Astrocyte (in vitro differentiated cells and primary cell): ENCODE measurements at regions not wholly inside any gene's neighbourhood (a gene's known extent, or its start where the extent isn't known, plus 50 kb on each side); places are given as distances from the start of the nearest gene placed in this dataset.

Experiments used
- EZH2 ChIP-seq: IDR thresholded peaks from 2 replicates; pipeline ENCODE4 v1.6.1; 2012; ENCODE audit warnings: mild to moderate bottlenecking, low read length, inconsistent platforms; ENCODE audit not compliant: insufficient read depth
- TF ChIP-seq, protein P1 (sequence below): IDR thresholded peaks from 2 replicates; pipeline ENCODE4 v1.5.1; 2011; ENCODE audit warnings: low read depth, mild to moderate bottlenecking, inconsistent platforms, low read length, moderate library complexity; ENCODE audit not compliant: insufficient read depth

DNA sequence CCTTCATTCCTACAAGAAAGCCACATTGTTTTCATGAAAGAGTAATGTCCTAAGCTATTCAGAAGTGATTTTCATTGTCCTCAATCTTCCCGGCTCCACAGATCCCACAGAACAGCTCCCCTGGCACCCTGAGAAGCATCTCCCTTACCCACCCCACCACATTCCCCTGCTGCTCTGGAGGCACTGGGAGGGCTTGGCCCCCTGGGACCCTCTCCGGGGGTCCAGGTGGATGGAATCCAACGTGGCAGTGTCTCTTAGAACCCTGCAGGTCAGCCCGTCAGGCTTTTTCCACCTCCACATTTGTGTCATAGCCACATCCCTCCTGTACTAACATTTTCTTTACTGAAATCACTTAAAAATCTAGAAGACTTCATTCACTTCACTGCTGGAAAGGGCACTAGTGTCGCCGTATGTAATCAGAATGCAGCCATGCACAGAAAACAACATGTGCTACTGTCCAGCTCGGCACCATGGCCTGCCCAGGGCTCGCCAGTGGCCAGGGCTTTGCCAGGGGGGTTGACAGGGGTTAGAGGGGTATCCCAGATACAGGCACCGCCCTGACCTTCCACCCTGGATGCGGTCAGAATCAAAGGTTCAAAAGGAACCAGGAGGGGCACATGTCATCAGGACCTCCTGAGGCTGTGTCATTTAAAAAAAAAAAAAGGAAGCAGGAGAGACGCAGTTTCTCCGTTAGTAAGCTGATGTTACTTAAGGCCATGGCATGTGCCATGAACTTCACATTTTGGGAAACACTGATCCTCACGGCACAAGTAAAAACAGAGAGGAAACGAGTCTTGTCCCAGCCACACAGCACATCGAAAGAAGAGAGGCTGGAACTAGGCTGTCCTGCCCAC lies 106.3 kb downstream of the LSM3 start:
- TF ChIP-seq, protein P1, sequence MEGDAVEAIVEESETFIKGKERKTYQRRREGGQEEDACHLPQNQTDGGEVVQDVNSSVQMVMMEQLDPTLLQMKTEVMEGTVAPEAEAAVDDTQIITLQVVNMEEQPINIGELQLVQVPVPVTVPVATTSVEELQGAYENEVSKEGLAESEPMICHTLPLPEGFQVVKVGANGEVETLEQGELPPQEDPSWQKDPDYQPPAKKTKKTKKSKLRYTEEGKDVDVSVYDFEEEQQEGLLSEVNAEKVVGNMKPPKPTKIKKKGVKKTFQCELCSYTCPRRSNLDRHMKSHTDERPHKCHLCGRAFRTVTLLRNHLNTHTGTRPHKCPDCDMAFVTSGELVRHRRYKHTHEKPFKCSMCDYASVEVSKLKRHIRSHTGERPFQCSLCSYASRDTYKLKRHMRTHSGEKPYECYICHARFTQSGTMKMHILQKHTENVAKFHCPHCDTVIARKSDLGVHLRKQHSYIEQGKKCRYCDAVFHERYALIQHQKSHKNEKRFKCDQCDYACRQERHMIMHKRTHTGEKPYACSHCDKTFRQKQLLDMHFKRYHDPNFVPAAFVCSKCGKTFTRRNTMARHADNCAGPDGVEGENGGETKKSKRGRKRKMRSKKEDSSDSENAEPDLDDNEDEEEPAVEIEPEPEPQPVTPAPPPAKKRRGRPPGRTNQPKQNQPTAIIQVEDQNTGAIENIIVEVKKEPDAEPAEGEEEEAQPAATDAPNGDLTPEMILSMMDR, result no peak
- no peak for TF ChIP-seq EZH2
